ENCODE measurements at regions not wholly inside any gene's neighbourhood (a gene's known extent, or its start where the extent isn't known, plus 50 kb on each side); places are given as distances from the start of the nearest gene placed in this dataset.

DNA sequence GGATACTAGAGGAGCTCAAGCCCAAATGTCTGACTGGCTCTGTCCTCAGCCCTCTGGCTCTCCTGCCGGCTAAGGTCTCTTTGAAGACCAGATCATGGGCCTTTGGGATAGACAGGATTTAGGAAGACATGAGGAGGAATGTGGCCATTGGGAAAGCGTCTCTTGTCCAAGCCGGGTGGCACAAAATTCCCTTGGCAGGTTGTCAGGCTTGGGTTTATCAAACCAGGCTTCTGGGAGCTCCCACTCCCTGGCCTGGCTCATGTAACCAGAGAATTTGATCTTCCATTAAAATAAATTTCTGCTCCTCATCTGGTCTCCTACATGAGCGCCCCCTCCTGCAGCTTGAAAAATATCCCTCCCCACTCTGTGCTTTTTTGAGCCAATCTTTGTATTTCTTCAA, 71.1 kb downstream of the IRX3 start:
- no peak for TF ChIP-seq POLR2AphosphoS5 (IDR thresholded peaks at IDR 0.05; ENCODE audit: low read depth, low read length)
- TF ChIP-seq, protein P1, sequence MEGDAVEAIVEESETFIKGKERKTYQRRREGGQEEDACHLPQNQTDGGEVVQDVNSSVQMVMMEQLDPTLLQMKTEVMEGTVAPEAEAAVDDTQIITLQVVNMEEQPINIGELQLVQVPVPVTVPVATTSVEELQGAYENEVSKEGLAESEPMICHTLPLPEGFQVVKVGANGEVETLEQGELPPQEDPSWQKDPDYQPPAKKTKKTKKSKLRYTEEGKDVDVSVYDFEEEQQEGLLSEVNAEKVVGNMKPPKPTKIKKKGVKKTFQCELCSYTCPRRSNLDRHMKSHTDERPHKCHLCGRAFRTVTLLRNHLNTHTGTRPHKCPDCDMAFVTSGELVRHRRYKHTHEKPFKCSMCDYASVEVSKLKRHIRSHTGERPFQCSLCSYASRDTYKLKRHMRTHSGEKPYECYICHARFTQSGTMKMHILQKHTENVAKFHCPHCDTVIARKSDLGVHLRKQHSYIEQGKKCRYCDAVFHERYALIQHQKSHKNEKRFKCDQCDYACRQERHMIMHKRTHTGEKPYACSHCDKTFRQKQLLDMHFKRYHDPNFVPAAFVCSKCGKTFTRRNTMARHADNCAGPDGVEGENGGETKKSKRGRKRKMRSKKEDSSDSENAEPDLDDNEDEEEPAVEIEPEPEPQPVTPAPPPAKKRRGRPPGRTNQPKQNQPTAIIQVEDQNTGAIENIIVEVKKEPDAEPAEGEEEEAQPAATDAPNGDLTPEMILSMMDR (CRISPR knock-in tag; IDR thresholded peaks at IDR 0.05), result no peak
